MM.1S (cell line): ENCODE measurements at regions not wholly inside any gene's neighbourhood (a gene's known extent, or its start where the extent isn't known, plus 50 kb on each side); places are given as distances from the start of the nearest gene placed in this dataset.
"Not testable (repeated sequence)": the region's sequence is repeated elsewhere in the genome, so short reads cannot be mapped to it uniquely, and the experiment has no call there.

Experiments
- DNase-seq: peaks from one replicate; pipeline ENCODE4 v3.0.0-alpha.2; 2015
- H2AFZ ChIP-seq: fragments of 300-600 bp; sonication (generic); 2 replicates; pipeline ENCODE4 v1.6.0; 2016; ENCODE audit warnings: antibody characterized with exemption, low read length
- H3F3A ChIP-seq: fragments of 300-600 bp; sonication (generic); 2 replicates; pipeline ENCODE4 v1.6.1; 2016; ENCODE audit warnings: mild to moderate bottlenecking, antibody characterized with exemption, low read length, moderate library complexity, mixed read lengths; ENCODE audit not compliant: insufficient read depth
- H3K27ac ChIP-seq: fragments of 300-600 bp; sonication (generic); 2 replicates; pipeline ENCODE4 v1.5.1; 2016; ENCODE audit warnings: mild to moderate bottlenecking, low read length
- H3K27me3 ChIP-seq: fragments of 300-600 bp; sonication (generic); replicated peaks from 2 replicates; pipeline ENCODE4 v1.6.0; 2016; ENCODE audit warnings: low read length; ENCODE audit not compliant: insufficient read depth
- H3K36me3 ChIP-seq: fragments of 300-600 bp; sonication (generic); replicated peaks from 2 replicates; pipeline ENCODE4 v1.6.1; 2016; ENCODE audit warnings: mild to moderate bottlenecking, low read length, mixed read lengths; ENCODE audit not compliant: insufficient read depth
- H3K4me1 ChIP-seq: fragments of 300-600 bp; sonication (generic); 2 replicates; pipeline ENCODE4 v1.6.1; 2016; ENCODE audit warnings: low read length, mixed read lengths
- H3K4me2 ChIP-seq: fragments of 300-600 bp; sonication (generic); 2 replicates; pipeline ENCODE4 v1.6.0; 2016; ENCODE audit warnings: low read depth, low read length
- H3K4me3 ChIP-seq: fragments of 300-600 bp; sonication (generic); 2 replicates; pipeline ENCODE4 v1.5.1; 2016; ENCODE audit warnings: low read length, mixed read lengths
- H3K79me2 ChIP-seq: fragments of 300-600 bp; sonication (generic); 2 replicates; pipeline ENCODE4 v1.6.1; 2016; ENCODE audit warnings: mixed run types, low read length, mixed read lengths
- H3K9ac ChIP-seq: fragments of 300-600 bp; sonication (generic); 2 replicates; pipeline ENCODE4 v1.6.1; 2016; ENCODE audit warnings: low read length, mixed read lengths
- H3K9me2 ChIP-seq: fragments of 300-600 bp; sonication (generic); replicated peaks from 2 replicates; pipeline ENCODE4 v1.6.1; 2016; ENCODE audit warnings: mild to moderate bottlenecking, low read length, mixed read lengths; ENCODE audit not compliant: insufficient read depth
- H3K9me3 ChIP-seq: fragments of 300-600 bp; sonication (generic); replicated peaks from 2 replicates; pipeline ENCODE4 v1.6.1; 2016; ENCODE audit warnings: mild to moderate bottlenecking, low read length, mixed read lengths; ENCODE audit not compliant: insufficient read depth
- H4K20me1 ChIP-seq: fragments of 300-600 bp; sonication (generic); 2 replicates; pipeline ENCODE4 v1.6.1; 2016; ENCODE audit warnings: mild to moderate bottlenecking, low read length, moderate library complexity, mixed read lengths; ENCODE audit not compliant: insufficient read depth
- EZH2 ChIP-seq: fragments of 300-600 bp; sonication (generic); optimal IDR thresholded peaks from 2 replicates; pipeline ENCODE3; 2017; ENCODE audit warnings: low read depth, mild to moderate bottlenecking, antibody characterized with exemption, low read length, mixed read lengths
- EZH2phosphoT487 ChIP-seq: fragments of 300-600 bp; sonication (generic); IDR thresholded peaks from 2 replicates; pipeline ENCODE4 v1.6.1; 2018; ENCODE audit warnings: antibody characterized with exemption, low read length
- TF ChIP-seq, protein P1 (sequence below): fragments of 300-600 bp; sonication (generic); IDR thresholded peaks from 2 replicates; pipeline ENCODE4 v1.5.1; 2016; ENCODE audit warnings: antibody characterized with exemption, low read length, mixed read lengths

DNA sequence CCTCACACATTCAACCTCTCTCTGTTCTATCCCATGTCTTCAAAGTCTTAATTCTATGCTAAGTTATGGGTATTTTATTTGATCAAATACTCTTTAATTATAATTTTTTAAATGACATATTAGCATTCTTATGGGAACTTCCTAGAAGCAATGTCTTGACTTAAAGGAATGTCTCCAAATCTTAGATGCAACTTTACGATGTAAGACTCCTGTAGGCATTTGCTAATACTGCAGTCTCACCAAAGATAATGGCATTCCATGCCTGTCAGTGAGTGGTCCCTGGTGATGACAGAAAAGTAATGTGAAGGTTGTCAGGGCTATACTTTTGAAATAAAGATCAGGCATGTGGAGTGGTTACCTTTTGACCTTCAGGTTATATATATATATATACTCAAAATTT, 1654.2 kb upstream of the WWC1 start:
- H2AFZ ChIP-seq, result no peak overlapping the region
- H3K9ac ChIP-seq, result no peak overlapping the region
- H3K9me3 ChIP-seq, result no peaks in the 10 kb centered on the region
- no peak for TF ChIP-seq EZH2phosphoT487
- TF ChIP-seq, protein P1, sequence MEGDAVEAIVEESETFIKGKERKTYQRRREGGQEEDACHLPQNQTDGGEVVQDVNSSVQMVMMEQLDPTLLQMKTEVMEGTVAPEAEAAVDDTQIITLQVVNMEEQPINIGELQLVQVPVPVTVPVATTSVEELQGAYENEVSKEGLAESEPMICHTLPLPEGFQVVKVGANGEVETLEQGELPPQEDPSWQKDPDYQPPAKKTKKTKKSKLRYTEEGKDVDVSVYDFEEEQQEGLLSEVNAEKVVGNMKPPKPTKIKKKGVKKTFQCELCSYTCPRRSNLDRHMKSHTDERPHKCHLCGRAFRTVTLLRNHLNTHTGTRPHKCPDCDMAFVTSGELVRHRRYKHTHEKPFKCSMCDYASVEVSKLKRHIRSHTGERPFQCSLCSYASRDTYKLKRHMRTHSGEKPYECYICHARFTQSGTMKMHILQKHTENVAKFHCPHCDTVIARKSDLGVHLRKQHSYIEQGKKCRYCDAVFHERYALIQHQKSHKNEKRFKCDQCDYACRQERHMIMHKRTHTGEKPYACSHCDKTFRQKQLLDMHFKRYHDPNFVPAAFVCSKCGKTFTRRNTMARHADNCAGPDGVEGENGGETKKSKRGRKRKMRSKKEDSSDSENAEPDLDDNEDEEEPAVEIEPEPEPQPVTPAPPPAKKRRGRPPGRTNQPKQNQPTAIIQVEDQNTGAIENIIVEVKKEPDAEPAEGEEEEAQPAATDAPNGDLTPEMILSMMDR, result no peak
- TF ChIP-seq EZH2, result no peak
- DNase-seq, result no peak
- H3K79me2 ChIP-seq, result no peaks in the 10 kb centered on the region
- H3K4me3 ChIP-seq, result no peak overlapping the region
- H3K27ac ChIP-seq, result no peak overlapping the region
- no peaks in the 10 kb centered on the region for H3F3A ChIP-seq
- no peak overlapping the region for H3K4me2 ChIP-seq
- H3K9me2 ChIP-seq, result no peaks in the 10 kb centered on the region
- no peaks in the 10 kb centered on the region for H3K36me3 ChIP-seq
- H3K4me1 ChIP-seq, result no peaks in the 10 kb centered on the region
- no peaks in the 10 kb centered on the region for H4K20me1 ChIP-seq
- H3K27me3 ChIP-seq, result no peaks in the 10 kb centered on the region

DNA sequence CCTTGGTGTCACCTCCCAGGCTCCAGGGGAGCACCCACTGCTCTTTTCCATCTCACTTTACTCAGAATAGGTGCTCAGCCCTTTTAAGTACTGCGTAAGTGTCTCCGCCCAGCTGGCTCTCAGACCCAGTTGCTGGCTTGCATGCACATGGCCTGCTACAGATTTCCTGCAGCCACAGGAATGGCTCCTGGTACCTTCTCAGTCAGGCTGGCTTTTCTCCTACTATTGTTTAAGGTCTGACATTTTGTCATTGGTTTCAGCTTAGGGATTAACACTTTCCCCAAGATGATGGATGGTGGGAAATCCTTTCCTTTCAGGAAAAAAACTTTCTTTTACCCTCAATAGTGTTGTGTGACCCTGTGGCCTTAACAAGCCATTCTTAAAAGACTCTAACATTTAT, 1652.3 kb upstream of the WWC1 start:
- no peaks in the 10 kb centered on the region for H3K79me2 ChIP-seq

GRCh38 chr5:166640136-166640535, 1651.3 kb upstream of the WWC1 start:
- not testable (repeated sequence) for H3K27ac ChIP-seq, H3K4me2 ChIP-seq, H3K4me1 ChIP-seq, H3K9me3 ChIP-seq, H3F3A ChIP-seq, H3K9ac ChIP-seq, H4K20me1 ChIP-seq, H3K9me2 ChIP-seq, H3K27me3 ChIP-seq, DNase-seq, H3K79me2 ChIP-seq, H2AFZ ChIP-seq, H3K36me3 ChIP-seq, H3K4me3 ChIP-seq

More for the DNA sequence above, 1652.3 kb upstream of the WWC1 start:
- H3F3A ChIP-seq, result no peaks in the 10 kb centered on the region
- no peaks in the 10 kb centered on the region for H3K9me2 ChIP-seq
- TF ChIP-seq, protein P1, result no peak
- no peak for TF ChIP-seq EZH2
- TF ChIP-seq EZH2phosphoT487, result no peak
- H3K4me3 ChIP-seq, result no peak overlapping the region
- no peaks in the 10 kb centered on the region for H3K27me3 ChIP-seq
- no peak overlapping the region for H3K4me2 ChIP-seq
- no peaks in the 10 kb centered on the region for H3K4me1 ChIP-seq
- H3K9me3 ChIP-seq, result no peaks in the 10 kb centered on the region
- no peak overlapping the region for H3K27ac ChIP-seq
- no peaks in the 10 kb centered on the region for H3K36me3 ChIP-seq
- no peaks in the 10 kb centered on the region for H4K20me1 ChIP-seq
- no peak for DNase-seq
- H3K9ac ChIP-seq, result no peak overlapping the region
- H2AFZ ChIP-seq, result no peak overlapping the region

DNA sequence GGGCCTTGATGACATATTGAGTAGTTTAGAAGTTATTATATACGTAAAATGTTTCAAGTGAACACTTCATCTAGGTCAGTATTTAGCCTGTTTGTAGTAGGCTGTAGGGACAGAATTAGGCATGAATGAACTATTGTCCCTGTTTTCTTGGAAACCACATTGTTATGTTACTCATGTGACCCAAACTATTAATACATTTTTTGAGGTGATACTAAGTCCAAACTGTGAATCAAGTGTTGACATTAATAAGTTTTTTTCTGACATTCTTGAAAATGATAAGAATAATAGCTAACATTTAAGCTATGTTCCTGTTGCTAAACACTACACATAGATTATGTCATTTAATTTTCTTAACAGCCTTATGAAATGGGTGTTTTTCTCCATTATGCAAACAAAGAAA, 1642.7 kb upstream of the WWC1 start:
- no peaks in the 10 kb centered on the region for H3K4me1 ChIP-seq
- H3K4me2 ChIP-seq, result no peak overlapping the region
- H2AFZ ChIP-seq, result no peak overlapping the region
- DNase-seq, result no peak
- H3K9me2 ChIP-seq, result no peaks in the 10 kb centered on the region
- H3K79me2 ChIP-seq, result no peaks in the 10 kb centered on the region
- no peaks in the 10 kb centered on the region for H3F3A ChIP-seq
- no peaks in the 10 kb centered on the region for H3K36me3 ChIP-seq
- H4K20me1 ChIP-seq, result no peaks in the 10 kb centered on the region
- H3K27me3 ChIP-seq, result no peaks in the 10 kb centered on the region
- no peak overlapping the region for H3K27ac ChIP-seq
- no peak overlapping the region for H3K4me3 ChIP-seq
- H3K9me3 ChIP-seq, result no peaks in the 10 kb centered on the region
- no peak overlapping the region for H3K9ac ChIP-seq
- TF ChIP-seq EZH2phosphoT487, result no peak
- no peak for TF ChIP-seq EZH2
- TF ChIP-seq, protein P1, result no peak
